Brain microvascular endothelial cell (primary cell): ENCODE measurements at regions not wholly inside any gene's neighbourhood (a gene's known extent, or its start where the extent isn't known, plus 50 kb on each side); places are given as distances from the start of the nearest gene placed in this dataset.
"Not testable (repeated sequence)": the region's sequence is repeated elsewhere in the genome, so short reads cannot be mapped to it uniquely, and the experiment has no call there.

Experiments used
- DNase-seq: peaks from one replicate; pipeline ENCODE4 v3.0.0-alpha.2; 2020
- H3K27ac ChIP-seq: fragments of 250-450 bp; sonication (Bioruptor Pico); 2 replicates; pipeline ENCODE4 v1.5.1; 2020; ENCODE audit warnings: mild to moderate bottlenecking, moderate library complexity
- H3K27me3 ChIP-seq: fragments of 250-450 bp; sonication (Bioruptor Pico); replicated peaks from 2 replicates; pipeline ENCODE4 v1.5.1; 2020; ENCODE audit warnings: mild to moderate bottlenecking
- H3K36me3 ChIP-seq: fragments of 250-450 bp; sonication (Bioruptor Pico); replicated peaks from 2 replicates; pipeline ENCODE4 v1.5.1; 2020; ENCODE audit warnings: mild to moderate bottlenecking
- H3K4me3 ChIP-seq: 2 replicates; pipeline ENCODE4 v1.5.1; 2011; ENCODE audit warnings: low read depth, mild to moderate bottlenecking, control low read depth, low read length, moderate library complexity
- in situ Hi-C: cut with HindIII; loops from 2 replicates; pipeline ENCODE4 v1.10.0; 2017; ENCODE audit warnings: low sequenced_read_pairs, low pct_ligation_motif_present
- TF ChIP-seq, protein P1 (sequence below): IDR thresholded peaks from 2 replicates; pipeline ENCODE4 v1.5.1; 2011; ENCODE audit warnings: low read depth, mild to moderate bottlenecking, moderate library complexity, low read length, control low read depth, inconsistent platforms; ENCODE audit errors: missing control alignments

DNA sequence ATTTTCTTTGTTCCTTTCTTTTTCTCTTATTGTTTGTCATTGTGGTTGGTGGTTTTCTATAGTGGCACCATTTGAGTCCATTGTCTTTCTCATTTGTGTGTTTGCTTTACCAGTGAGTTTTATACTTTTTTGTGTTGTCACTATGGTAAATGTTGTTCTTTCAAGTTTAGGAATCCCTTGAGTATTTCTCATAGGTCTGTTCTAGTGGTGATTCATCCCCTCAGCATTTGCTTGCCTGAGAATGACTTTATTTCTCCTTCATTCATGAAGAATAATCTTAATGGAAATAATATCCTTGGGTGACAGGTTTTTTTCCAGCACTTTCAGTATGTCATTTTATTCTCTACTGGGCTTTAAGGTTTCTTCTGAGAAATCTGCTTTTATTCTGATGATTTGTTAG is 209.2 kb upstream of the ASCC3 start:
- peak; percentile 77 for DNase-seq
- TF ChIP-seq, protein P1, sequence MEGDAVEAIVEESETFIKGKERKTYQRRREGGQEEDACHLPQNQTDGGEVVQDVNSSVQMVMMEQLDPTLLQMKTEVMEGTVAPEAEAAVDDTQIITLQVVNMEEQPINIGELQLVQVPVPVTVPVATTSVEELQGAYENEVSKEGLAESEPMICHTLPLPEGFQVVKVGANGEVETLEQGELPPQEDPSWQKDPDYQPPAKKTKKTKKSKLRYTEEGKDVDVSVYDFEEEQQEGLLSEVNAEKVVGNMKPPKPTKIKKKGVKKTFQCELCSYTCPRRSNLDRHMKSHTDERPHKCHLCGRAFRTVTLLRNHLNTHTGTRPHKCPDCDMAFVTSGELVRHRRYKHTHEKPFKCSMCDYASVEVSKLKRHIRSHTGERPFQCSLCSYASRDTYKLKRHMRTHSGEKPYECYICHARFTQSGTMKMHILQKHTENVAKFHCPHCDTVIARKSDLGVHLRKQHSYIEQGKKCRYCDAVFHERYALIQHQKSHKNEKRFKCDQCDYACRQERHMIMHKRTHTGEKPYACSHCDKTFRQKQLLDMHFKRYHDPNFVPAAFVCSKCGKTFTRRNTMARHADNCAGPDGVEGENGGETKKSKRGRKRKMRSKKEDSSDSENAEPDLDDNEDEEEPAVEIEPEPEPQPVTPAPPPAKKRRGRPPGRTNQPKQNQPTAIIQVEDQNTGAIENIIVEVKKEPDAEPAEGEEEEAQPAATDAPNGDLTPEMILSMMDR = no peak
- Histone ChIP-seq H3K27me3 (no peaks in the 10 kb centered on the region), H3K36me3 (no peaks in the 10 kb centered on the region), H3K4me3 (no peak overlapping the region), H3K27ac (peak overlapping the region; percentile 89)
- in situ Hi-C loops = no loop called here

DNA sequence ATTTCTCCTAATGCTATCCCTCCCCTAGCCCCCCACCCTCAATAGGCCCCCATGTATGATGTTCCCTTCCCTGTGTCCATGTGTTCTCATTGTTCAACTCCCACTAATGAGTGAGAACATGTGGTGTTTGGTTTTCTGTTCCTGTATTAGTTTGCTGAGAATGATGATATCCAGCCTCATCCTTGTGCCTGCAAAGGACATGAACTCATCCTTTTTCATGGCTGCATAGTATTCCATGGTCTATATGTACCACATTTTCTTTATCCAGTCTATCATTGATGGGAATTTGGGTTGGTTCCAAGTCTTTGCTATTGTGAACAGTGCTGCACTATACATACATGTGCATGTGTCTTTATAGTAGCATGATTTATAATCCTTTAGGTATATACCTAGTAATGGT is 217.5 kb upstream of the ASCC3 start:
- in situ Hi-C loops, H3K36me3 ChIP-seq, H3K27ac ChIP-seq: not testable (repeated sequence)

DNA sequence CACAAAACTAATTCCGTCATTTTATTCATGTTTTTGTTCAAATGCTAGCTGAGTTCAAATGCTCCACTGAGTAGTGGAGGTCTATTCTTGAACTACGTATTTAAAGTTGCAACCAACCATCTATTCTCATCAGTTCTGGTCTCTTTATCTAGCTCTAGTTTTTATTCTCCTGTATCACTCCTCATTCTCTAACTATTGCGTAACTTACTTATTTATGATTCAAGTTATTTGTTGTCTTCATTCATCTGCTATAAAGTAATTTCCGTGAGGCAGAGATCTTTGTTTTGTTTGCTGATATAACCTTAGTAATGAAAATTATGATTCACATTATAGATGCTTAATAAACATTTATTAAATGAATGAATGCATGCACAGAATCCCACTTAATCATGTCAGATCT is 221.6 kb upstream of the ASCC3 start:
- in situ Hi-C loops = no loop called here
- Histone ChIP-seq H3K4me3 (no peak overlapping the region), H3K36me3 (no peaks in the 10 kb centered on the region), H3K27me3 (no peaks in the 10 kb centered on the region), H3K27ac (no peak overlapping the region)
- TF ChIP-seq, protein P1 = no peak
- no peak for DNase-seq

More for the DNA sequence above, 217.5 kb upstream of the ASCC3 start:
- DNase-seq, H3K27me3 ChIP-seq, H3K4me3 ChIP-seq: not testable (repeated sequence)

DNA sequence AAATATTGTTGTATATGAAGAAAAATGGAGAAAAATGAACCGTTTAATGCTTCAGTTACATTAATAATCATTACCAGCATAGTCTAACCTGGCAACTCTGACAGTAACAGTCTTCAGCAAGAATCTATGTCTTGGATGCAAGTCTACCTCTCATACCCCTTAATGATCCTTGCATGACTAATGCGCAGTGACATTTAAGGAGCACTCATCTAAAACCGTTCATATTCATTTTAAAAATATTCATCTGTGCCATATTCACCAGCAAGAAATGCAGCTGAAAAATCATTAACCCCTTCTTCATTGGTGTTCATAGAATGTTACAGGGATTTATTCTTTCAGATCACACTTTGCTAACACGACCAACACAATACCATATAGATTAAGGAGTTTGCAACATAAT is 227.2 kb upstream of the ASCC3 start:
- TF ChIP-seq, protein P1 = no peak
- Histone ChIP-seq H3K4me3 (no peak overlapping the region), H3K27me3 (no peaks in the 10 kb centered on the region), H3K27ac (no peak overlapping the region), H3K36me3 (no peaks in the 10 kb centered on the region)
- in situ Hi-C loops = no loop called here
- no peak for DNase-seq

DNA sequence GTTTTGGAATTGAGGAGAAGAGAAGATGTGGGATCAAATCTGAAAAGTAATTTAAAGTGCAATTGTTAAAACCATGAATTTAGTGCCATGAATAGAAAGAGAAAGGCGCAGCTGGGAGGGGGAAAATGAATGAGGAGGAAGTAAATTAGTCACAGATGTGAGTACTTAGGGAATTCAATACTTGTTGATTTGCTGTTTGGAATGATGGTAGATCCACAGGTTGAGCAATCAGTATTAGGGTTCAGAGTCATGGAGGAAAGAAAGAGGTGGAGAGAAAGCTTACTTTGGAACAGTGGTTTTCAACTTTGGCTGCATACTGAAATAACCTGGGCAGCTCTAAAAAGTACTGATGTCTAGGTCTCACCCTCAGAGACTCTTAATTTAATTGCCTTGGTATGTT is 229.7 kb upstream of the ASCC3 start:
- no peak overlapping the region for H3K27ac ChIP-seq

DNA sequence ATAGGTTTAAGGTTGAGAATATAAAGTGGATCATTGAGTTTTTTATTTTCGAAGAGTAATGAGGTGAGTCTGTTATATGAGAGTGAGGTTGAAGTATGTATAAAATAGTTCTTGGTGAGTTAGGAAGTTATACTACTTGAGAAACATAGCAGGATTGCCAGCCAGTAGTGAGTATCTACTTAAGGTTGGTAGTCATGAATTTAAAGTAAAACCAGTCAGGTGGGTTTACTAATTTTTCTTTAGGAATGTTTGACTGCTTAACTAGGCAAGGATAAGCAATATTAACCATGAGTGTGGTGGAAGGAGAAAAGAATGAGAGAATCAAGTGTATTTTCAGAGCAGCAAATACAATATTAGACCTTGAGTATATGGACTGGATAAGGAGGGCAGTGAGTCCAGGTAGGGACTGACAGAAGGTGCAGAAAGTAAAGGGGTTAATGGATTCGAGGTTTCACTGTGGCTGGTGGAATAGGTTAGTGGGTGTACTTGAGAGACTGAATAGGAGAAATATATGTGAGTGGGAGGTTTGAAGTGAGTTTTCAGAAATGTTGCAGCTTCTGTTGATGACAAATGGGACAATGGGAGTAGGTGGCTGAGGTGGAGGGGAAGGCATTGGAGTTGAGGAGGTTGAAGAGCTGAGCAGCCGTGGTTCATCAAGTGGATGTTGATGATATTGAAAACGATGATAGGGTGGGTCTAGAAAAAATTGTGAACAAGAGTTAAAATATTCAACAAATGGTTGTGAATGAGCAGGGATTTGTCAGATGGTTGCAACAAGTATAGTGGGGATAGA is 232.5 kb upstream of the ASCC3 start:
- in situ Hi-C loops = no loop called here
- Histone ChIP-seq H3K4me3 (no peak overlapping the region), H3K36me3 (no peaks in the 10 kb centered on the region), H3K27me3 (no peaks in the 10 kb centered on the region), H3K27ac (no peak overlapping the region)
- DNase-seq = no peak
- TF ChIP-seq, protein P1 = no peak

More for the DNA sequence above, 229.7 kb upstream of the ASCC3 start:
- no peaks in the 10 kb centered on the region for H3K36me3 ChIP-seq
- in situ Hi-C loops = no loop called here
- H3K4me3 ChIP-seq = no peak overlapping the region
- TF ChIP-seq, protein P1 = no peak
- H3K27me3 ChIP-seq = no peaks in the 10 kb centered on the region
- DNase-seq = no peak
